Activated T-helper 2 cell treated with anti-CD3 and anti-CD28 coated beads, Interferon-gamma antibody, Interleukin-2, Interleukin-4, amounts not matched to agents 10 μg/mL and 5 μg/mL and 100 μg/mL, durations not matched to agents 14 hours and 24 hours and 36 hours (primary cell): ENCODE measurements at regions not wholly inside any gene's neighbourhood (a gene's known extent, or its start where the extent isn't known, plus 50 kb on each side); places are given as distances from the start of the nearest gene placed in this dataset.
"Not testable (repeated sequence)": the region's sequence is repeated elsewhere in the genome, so short reads cannot be mapped to it uniquely, and the experiment has no call there.

Experiments
- DNase-seq: peaks from one replicate; pipeline ENCODE4 v3.0.0; 2021; ENCODE audit warnings: low spot score
- H3K27ac Mint-ChIP-seq: one replicate; pipeline ENCODE4 v1.8.0; 2021; ENCODE audit warnings: mixed read lengths
- H3K27me3 Mint-ChIP-seq: one replicate; pipeline ENCODE4 v1.8.0; 2021; ENCODE audit warnings: low read depth, mixed read lengths
- H3K36me3 Mint-ChIP-seq: one replicate; pipeline ENCODE4 v1.8.0; 2021; ENCODE audit warnings: low read depth, mixed read lengths
- H3K4me1 Mint-ChIP-seq: one replicate; pipeline ENCODE4 v1.8.0; 2021; ENCODE audit warnings: low read depth, mixed read lengths
- H3K4me3 Mint-ChIP-seq: one replicate; pipeline ENCODE4 v1.8.0; 2021; ENCODE audit warnings: low read depth, mild to moderate bottlenecking, moderate library complexity, mixed read lengths
- H3K9me3 Mint-ChIP-seq: one replicate; pipeline ENCODE4 v1.8.0; 2021; ENCODE audit warnings: mixed read lengths
- intact Hi-C: fragments of 100-400 bp; cut with micrococcal nuclease; formaldehyde crosslinking; loops from one replicate; pipeline ENCODE4 v1.15.1; 2023

- Mint-ChIP-seq H3K36me3 (no peaks in the 10 kb centered on the region), H3K4me1 (no peaks in the 10 kb centered on the region), H3K9me3 (peaks cover 21% of the 10 kb centered on the region), H3K27ac (no peak overlapping the region), H3K4me3 (no peak overlapping the region), H3K27me3 (no peaks in the 10 kb centered on the region)
- no peak for DNase-seq
- intact Hi-C loops, result no loop called here
These were observed 1402.6 kb downstream of the FAM181B start for GRCh38 chr11:81331088-81331487.

- intact Hi-C loops, result no loop called here
- Mint-ChIP-seq H3K27me3 (no peaks in the 10 kb centered on the region), H3K9me3 (peaks cover 16% of the 10 kb centered on the region), H3K36me3 (no peaks in the 10 kb centered on the region), H3K27ac (no peak overlapping the region), H3K4me3 (no peak overlapping the region), H3K4me1 (no peaks in the 10 kb centered on the region)
- no peak for DNase-seq
These were observed 1430.5 kb downstream of the FAM181B start for GRCh38 chr11:81303038-81303664.

- Mint-ChIP-seq H3K27me3 (no peaks in the 10 kb centered on the region), H3K27ac (no peak overlapping the region), H3K9me3 (peaks cover 13% of the 10 kb centered on the region), H3K4me3 (no peak overlapping the region), H3K36me3 (no peaks in the 10 kb centered on the region), H3K4me1 (no peaks in the 10 kb centered on the region)
- DNase-seq, result no peak
- intact Hi-C loops, result no loop called here
These were observed 1432.4 kb downstream of the FAM181B start for GRCh38 chr11:81301166-81301830.

GRCh38 chr11:81286959-81287358 is 1446.7 kb downstream of the FAM181B start:
- Mint-ChIP-seq H3K4me3 (no peak overlapping the region), H3K9me3 (peaks cover 30% of the 10 kb centered on the region), H3K36me3 (no peaks in the 10 kb centered on the region), H3K27ac (no peak overlapping the region), H3K4me1 (no peaks in the 10 kb centered on the region), H3K27me3 (no peaks in the 10 kb centered on the region)
- no peak for DNase-seq
- intact Hi-C loops, result no loop called here

- Mint-ChIP-seq H3K27me3 (no peaks in the 10 kb centered on the region), H3K36me3 (no peaks in the 10 kb centered on the region), H3K4me3 (no peak overlapping the region), H3K4me1 (no peaks in the 10 kb centered on the region), H3K27ac (no peak overlapping the region), H3K9me3 (peaks cover 30% of the 10 kb centered on the region)
- no peak for DNase-seq
- intact Hi-C loops, result no loop called here
These were observed 1447.1 kb downstream of the FAM181B start for GRCh38 chr11:81286550-81286949.

- H3K27me3 Mint-ChIP-seq, H3K36me3 Mint-ChIP-seq, H3K4me3 Mint-ChIP-seq, DNase-seq, intact Hi-C loops, H3K4me1 Mint-ChIP-seq, H3K27ac Mint-ChIP-seq: not testable (repeated sequence)
- H3K9me3 Mint-ChIP-seq, result peaks cover 21% of the 10 kb centered on the region
These were observed 1453.4 kb downstream of the FAM181B start for GRCh38 chr11:81280228-81280627.

- Mint-ChIP-seq H3K27me3 (no peaks in the 10 kb centered on the region), H3K36me3 (no peaks in the 10 kb centered on the region), H3K9me3 (peaks cover 16% of the 10 kb centered on the region), H3K4me1 (no peaks in the 10 kb centered on the region), H3K27ac (no peak overlapping the region), H3K4me3 (no peak overlapping the region)
- intact Hi-C loops, result no loop called here
- no peak for DNase-seq
These were observed 1454.7 kb downstream of the FAM181B start for GRCh38 chr11:81278991-81279390.

GRCh38 chr11:81270686-81271085 is 1463.0 kb downstream of the FAM181B start:
- intact Hi-C loops, result no loop called here
- no peaks in the 10 kb centered on the region for H3K27me3 Mint-ChIP-seq
- H3K36me3 Mint-ChIP-seq, result no peaks in the 10 kb centered on the region

GRCh38 chr11:81267246-81267645 is 1466.4 kb downstream of the FAM181B start:
- Mint-ChIP-seq H3K36me3 (no peaks in the 10 kb centered on the region), H3K27me3 (no peaks in the 10 kb centered on the region), H3K27ac (no peak overlapping the region), H3K4me1 (no peaks in the 10 kb centered on the region), H3K9me3 (peaks cover 6% of the 10 kb centered on the region), H3K4me3 (no peak overlapping the region)
- intact Hi-C loops, result no loop called here
- DNase-seq, result no peak

More at GRCh38 chr11:81270686-81271085, 1463.0 kb downstream of the FAM181B start:
- Mint-ChIP-seq H3K4me1 (no peaks in the 10 kb centered on the region), H3K27ac (no peak overlapping the region), H3K9me3 (peaks cover 4% of the 10 kb centered on the region), H3K4me3 (no peak overlapping the region)
- DNase-seq, result no peak

- DNase-seq, result no peak
- Mint-ChIP-seq H3K4me3 (no peak overlapping the region), H3K27ac (no peak overlapping the region), H3K9me3 (peaks cover 4% of the 10 kb centered on the region), H3K4me1 (no peaks in the 10 kb centered on the region), H3K27me3 (no peaks in the 10 kb centered on the region), H3K36me3 (no peaks in the 10 kb centered on the region)
- intact Hi-C loops, result no loop called here
These were observed 1474.2 kb downstream of the FAM181B start for GRCh38 chr11:81259471-81259870.

GRCh38 chr11:81255895-81256294 is 1477.8 kb downstream of the FAM181B start:
- no peak overlapping the region for H3K27ac Mint-ChIP-seq
- no peaks in the 10 kb centered on the region for H3K27me3 Mint-ChIP-seq
- intact Hi-C loops, result no loop called here
- H3K4me1 Mint-ChIP-seq, result no peaks in the 10 kb centered on the region
- no peaks in the 10 kb centered on the region for H3K9me3 Mint-ChIP-seq
- H3K36me3 Mint-ChIP-seq, result no peaks in the 10 kb centered on the region
- no peak overlapping the region for H3K4me3 Mint-ChIP-seq
- DNase-seq, result no peak

- Mint-ChIP-seq H3K36me3 (no peaks in the 10 kb centered on the region), H3K4me1 (no peaks in the 10 kb centered on the region), H3K9me3 (no peaks in the 10 kb centered on the region), H3K27ac (no peak overlapping the region), H3K27me3 (no peaks in the 10 kb centered on the region), H3K4me3 (no peak overlapping the region)
- DNase-seq, result no peak
- intact Hi-C loops, result no loop called here
These were observed 1480.4 kb downstream of the FAM181B start for GRCh38 chr11:81253244-81253643.

GRCh38 chr11:81246941-81247340 is 1486.7 kb downstream of the FAM181B start:
- Mint-ChIP-seq H3K27ac (no peak overlapping the region), H3K27me3 (no peaks in the 10 kb centered on the region), H3K9me3 (peaks cover 5% of the 10 kb centered on the region), H3K4me1 (no peaks in the 10 kb centered on the region), H3K36me3 (no peaks in the 10 kb centered on the region), H3K4me3 (no peak overlapping the region)
- DNase-seq, result no peak
- intact Hi-C loops, result no loop called here
